Ectodermal cell (in vitro differentiated cells): ENCODE measurements at regions not wholly inside any gene's neighbourhood (a gene's known extent, or its start where the extent isn't known, plus 50 kb on each side); places are given as distances from the start of the nearest gene placed in this dataset.

ENCODE experiments used
- H3K27ac ChIP-seq: 2 replicates; pipeline ENCODE4 v1.7.0; 2013; ENCODE audit warnings: mild to moderate bottlenecking, low read depth, low read length; ENCODE audit not compliant: insufficient read depth, poor library complexity, severe bottlenecking
- H3K27me3 ChIP-seq: 2 replicates; pipeline ENCODE4 v1.7.0; 2013; ENCODE audit warnings: mild to moderate bottlenecking, low read length; ENCODE audit not compliant: insufficient read depth, control insufficient read depth, poor library complexity, severe bottlenecking
- H3K36me3 ChIP-seq: one replicate; pipeline ENCODE4 v1.7.0; 2013; ENCODE audit warnings: low read length; ENCODE audit not compliant: control insufficient read depth, insufficient read depth
- H3K4me1 ChIP-seq: one replicate; pipeline ENCODE4 v1.7.0; 2013; ENCODE audit warnings: low read length; ENCODE audit not compliant: control insufficient read depth, insufficient read depth
- H3K4me3 ChIP-seq: 2 replicates; pipeline ENCODE4 v1.7.0; 2013; ENCODE audit warnings: low read depth, low read length, control low read depth; ENCODE audit not compliant: insufficient read depth
- H3K9me3 ChIP-seq: 2 replicates; pipeline ENCODE4 v1.7.0; 2013; ENCODE audit warnings: mild to moderate bottlenecking, low read length, moderate library complexity; ENCODE audit not compliant: control insufficient read depth
- WGBS, 2 experiments: methylation state at CpG; one replicate each; pipeline ENCODE4 v1.1.7; 2013; ENCODE audit warnings: missing lambda C conversion rate in 2 of 2; 5-methylcytosine and 5-hydroxymethylcytosine counted together

DNA sequence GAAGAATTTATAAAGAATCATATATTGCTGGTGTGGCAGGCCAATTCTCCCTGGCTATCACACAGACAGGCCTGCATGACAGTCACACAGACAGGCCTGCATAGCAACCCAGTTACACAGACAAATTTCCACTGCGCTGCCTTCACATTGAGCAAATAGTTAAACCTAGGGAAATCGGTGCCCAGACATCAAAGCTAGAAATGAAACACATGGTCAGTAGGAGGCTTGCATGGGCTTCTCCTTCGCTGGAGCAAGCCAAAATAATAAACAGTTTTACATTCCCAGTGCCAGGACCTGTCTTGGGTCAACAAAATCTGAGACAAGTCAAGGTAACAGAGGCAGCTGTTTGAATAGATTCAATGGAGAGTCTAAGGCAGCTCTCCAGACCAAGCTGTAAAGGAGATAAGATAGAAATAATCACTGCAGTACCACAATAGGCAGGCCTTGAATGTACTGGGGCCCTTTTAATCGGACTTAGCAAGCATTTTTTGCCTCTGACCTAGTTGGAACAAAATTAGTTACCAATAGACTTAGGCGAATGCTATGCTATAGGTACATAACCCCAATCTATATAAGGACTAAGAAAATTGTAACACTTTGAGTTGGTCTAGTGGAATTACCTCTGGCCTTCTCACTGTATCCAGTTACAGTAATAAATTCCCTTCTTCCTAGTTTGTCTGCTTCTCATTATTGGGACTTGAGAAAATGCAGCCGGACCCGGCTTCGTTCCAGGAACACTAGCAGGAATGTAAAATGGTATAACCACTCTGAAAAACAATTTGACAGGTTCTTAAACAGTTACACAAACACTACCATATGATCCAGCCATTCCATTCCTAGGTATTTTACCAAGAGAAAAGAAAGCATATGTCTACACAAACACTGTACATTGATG is 274.7 kb upstream of the UBE2E2 start:
- Histone ChIP-seq H3K27ac (no peak overlapping the region), H3K4me1 (no peaks in the 10 kb centered on the region), H3K4me3 (no peak overlapping the region), H3K36me3 (no peaks in the 10 kb centered on the region), H3K9me3 (no peaks in the 10 kb centered on the region), H3K27me3 (no peaks in the 10 kb centered on the region)
- WGBS, 2 experiments, result 96% methylated on average over 8 of the region's 8 CpGs

DNA sequence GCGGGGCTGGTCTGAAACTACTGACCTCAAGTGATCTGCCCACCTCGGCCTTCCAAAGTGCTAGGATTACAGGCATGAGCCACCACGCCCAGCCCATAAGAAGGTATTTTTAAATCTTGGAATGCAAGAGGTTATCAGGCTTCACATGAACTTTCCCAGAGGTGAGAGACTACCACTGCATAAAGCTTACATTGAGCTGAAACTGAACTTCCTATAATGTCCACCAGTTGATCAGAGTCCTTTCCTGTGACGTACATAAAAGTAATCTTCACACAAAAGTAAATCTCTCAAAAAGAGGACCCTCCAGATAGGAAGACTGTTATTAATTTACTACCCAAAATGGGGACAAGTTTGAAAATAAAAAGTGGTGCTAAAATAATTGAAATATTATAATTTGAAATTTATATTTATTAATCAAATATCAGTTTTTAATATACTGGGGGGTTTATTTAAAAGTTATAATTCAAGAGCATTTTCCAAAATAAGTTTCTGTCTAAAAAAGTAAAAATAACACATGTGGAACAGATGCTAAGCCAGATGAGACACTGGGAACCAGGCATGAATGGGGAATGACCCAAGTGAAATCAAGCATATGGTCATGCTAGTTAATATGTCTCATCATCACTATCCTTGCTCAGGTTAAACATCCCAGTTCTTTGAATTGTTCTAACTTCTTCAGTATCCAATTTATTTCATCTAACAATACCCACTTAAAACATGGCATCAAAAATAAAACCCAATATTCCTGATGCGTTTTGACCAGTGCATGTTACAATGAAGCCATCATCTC is 269.9 kb upstream of the UBE2E2 start:
- Histone ChIP-seq H3K36me3 (no peaks in the 10 kb centered on the region), H3K9me3 (no peaks in the 10 kb centered on the region), H3K27me3 (no peaks in the 10 kb centered on the region), H3K4me3 (no peak overlapping the region), H3K4me1 (no peaks in the 10 kb centered on the region), H3K27ac (no peak overlapping the region)
- 87 to 90% methylated on average over 5 of the region's 5 CpGs for WGBS, 2 experiments

DNA sequence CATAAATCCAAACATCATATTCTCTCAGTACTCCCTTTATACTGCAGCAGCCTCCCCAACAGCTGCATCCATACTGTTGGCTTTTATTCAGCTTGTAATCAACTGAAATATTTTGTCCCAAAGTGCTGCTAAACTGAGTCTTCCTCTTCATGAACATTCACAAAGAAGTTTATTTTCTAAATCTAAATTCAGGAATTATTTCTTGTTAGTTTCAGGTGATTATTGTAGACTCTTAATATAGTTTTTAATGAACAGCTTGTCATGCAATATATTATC is 269.3 kb upstream of the UBE2E2 start:
- no peaks in the 10 kb centered on the region for H3K9me3 ChIP-seq
- no peaks in the 10 kb centered on the region for H3K36me3 ChIP-seq
- no peak overlapping the region for H3K27ac ChIP-seq
- no peaks in the 10 kb centered on the region for H3K27me3 ChIP-seq
- no peaks in the 10 kb centered on the region for H3K4me1 ChIP-seq
- no peak overlapping the region for H3K4me3 ChIP-seq

DNA sequence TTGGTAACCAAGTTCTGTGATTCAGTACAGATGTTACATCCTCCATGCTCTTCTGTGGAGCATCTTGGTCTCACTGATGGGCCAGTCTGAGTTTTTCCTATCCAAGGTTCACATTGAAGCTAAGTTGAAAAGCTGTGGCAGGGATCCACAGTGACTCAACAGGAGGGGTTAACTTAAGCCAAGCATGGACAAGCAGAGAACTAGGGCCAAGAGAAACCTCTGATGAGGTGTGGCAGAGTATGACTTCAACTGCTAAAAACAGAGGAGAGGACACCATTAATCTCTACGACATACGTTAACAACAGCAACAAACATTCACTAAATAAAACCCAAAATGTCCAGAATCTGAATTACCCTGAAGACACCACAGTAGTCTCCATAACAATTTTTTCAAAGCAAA is 268.1 kb upstream of the UBE2E2 start:
- 86 to 94% methylated on average over 2 of the region's 2 CpGs for WGBS, 2 experiments
- Histone ChIP-seq H3K4me1 (no peaks in the 10 kb centered on the region), H3K36me3 (no peaks in the 10 kb centered on the region), H3K27me3 (no peaks in the 10 kb centered on the region), H3K4me3 (no peak overlapping the region), H3K27ac (no peak overlapping the region), H3K9me3 (no peaks in the 10 kb centered on the region)

DNA sequence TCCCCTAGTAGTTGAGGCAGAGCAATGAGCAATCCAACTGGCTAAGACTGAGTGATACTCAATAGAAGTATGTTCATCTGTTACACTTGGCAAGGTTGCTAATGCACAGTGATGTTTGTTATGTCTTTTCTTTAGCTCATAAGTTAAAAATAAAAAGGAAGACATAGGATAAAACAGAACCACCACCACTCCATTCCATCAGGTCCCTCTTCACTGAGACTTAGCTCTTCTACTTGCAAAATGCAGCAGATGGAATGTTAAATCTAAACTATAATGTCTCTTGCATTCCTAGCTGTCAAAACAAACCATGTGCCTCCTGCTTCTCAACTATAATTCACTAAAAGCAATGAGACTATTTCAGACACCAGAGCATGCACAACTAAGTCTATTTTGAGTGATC is 265.6 kb upstream of the UBE2E2 start:
- Histone ChIP-seq H3K9me3 (no peaks in the 10 kb centered on the region), H3K36me3 (no peaks in the 10 kb centered on the region), H3K27ac (no peak overlapping the region), H3K4me3 (no peak overlapping the region), H3K27me3 (no peaks in the 10 kb centered on the region), H3K4me1 (no peaks in the 10 kb centered on the region)

DNA sequence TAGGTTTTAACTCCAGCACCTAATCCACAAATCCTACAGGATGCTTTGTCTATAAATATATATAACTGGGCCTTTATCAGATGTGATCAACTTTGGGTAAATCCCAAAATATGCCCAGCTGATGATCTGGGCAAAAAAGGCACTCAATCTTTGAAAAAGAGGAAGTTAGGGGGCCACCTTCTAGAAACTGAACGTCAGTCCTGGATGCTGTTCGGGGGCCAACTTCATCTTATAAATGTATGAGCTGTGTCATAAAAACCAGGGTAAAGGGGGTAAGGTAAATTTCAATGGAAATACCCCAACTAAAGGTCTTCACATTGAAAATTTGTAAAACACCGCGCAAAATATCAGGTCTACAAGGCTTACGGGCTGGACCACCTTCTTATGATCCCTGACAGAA is 264.4 kb upstream of the UBE2E2 start:
- Histone ChIP-seq H3K27me3 (no peaks in the 10 kb centered on the region), H3K9me3 (no peaks in the 10 kb centered on the region), H3K4me3 (no peak overlapping the region), H3K27ac (no peak overlapping the region), H3K36me3 (no peaks in the 10 kb centered on the region), H3K4me1 (no peaks in the 10 kb centered on the region)
- 89 to 96% methylated on average over 5 of the region's 5 CpGs for WGBS, 2 experiments

DNA sequence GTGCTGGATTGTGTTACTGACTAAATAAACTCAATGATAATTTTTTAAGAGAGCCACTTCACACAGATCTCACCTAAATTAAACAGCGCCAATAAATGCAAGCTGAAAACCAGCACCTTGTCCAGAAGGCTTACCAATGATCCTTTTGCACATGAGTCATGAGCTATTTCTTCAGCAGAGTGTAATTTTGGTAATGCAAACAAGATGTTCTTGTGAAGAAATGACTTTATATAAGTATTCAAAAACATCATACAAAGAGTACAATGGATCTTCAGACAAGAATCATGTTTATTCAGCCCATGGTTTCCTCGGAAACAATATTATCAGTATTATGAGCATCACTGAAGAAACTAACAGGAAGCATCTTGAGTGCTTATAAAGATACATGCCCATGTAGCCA is 263.8 kb upstream of the UBE2E2 start:
- H3K36me3 ChIP-seq, result no peaks in the 10 kb centered on the region
- no peaks in the 10 kb centered on the region for H3K9me3 ChIP-seq
- 84 to 98% methylated on average over 2 of the region's 2 CpGs for WGBS, 2 experiments
- H3K27ac ChIP-seq, result no peak overlapping the region
- H3K4me1 ChIP-seq, result no peaks in the 10 kb centered on the region
- no peaks in the 10 kb centered on the region for H3K27me3 ChIP-seq
- no peak overlapping the region for H3K4me3 ChIP-seq

DNA sequence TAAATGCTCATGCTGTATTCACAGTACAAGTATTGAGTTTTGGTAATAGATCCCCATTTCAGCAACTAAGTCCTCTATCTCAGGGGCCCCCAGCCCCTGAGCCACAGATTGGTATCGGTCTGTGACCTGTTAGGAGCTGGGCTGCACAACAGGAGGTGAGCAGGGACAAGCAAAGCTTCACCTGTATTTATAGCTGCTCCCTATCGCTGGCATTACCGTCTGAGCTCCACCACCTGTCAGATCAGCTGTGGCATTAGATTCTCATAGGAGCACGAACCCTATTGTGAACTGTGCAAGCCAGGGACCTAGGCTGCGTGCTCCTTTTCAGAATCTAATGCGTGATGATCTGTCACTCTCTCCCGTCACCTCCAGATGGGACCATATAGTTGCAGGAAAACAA is 262.8 kb upstream of the UBE2E2 start:
- no peak overlapping the region for H3K4me3 ChIP-seq
- H3K4me1 ChIP-seq, result no peaks in the 10 kb centered on the region
- no peaks in the 10 kb centered on the region for H3K9me3 ChIP-seq
- no peaks in the 10 kb centered on the region for H3K27me3 ChIP-seq
- H3K27ac ChIP-seq, result no peak overlapping the region
- 84 to 85% methylated on average over 7 of the region's 7 CpGs for WGBS, 2 experiments
- H3K36me3 ChIP-seq, result no peaks in the 10 kb centered on the region

DNA sequence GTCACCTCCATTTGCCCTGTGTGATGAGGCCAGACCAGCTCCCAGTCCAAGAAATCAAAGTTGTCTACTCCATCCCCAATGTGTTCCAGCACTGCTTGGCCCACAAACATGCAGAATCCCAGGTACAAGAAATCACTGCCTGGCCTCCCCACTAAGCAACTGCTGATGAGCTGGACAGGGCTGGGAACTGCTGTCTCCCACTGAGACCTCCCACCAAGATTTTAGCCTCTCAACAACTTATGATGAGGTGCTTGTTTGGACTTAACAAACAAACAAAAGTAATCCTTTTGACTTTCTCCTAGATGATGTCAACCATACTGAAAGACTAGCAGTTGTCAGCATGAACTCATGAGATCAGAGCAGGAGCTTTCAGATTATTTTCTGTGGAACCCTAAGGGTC is 260.1 kb upstream of the UBE2E2 start:
- H3K9me3 ChIP-seq, result no peaks in the 10 kb centered on the region
- no peaks in the 10 kb centered on the region for H3K4me1 ChIP-seq
- H3K4me3 ChIP-seq, result no peak overlapping the region
- H3K27ac ChIP-seq, result no peak overlapping the region
- H3K27me3 ChIP-seq, result no peaks in the 10 kb centered on the region
- no peaks in the 10 kb centered on the region for H3K36me3 ChIP-seq

DNA sequence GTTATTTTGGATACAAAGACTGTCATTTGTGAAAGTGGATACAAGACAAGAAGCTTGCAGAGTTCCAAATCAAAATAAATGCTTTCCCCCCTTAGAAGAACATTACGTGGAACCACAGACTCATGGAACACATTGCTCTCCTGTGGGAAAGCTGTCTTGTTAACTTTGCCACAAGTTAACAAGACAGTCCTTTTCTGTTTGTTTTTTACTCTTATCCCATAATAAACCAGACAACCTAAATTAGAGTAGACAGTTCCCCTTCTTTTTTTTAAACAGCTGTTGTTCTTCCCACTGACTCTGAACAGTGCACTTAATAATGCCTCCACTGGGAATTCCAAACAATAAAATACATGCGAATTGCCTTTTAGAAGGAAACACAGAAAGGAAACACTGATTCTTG is 255.3 kb upstream of the UBE2E2 start:
- no peaks in the 10 kb centered on the region for H3K4me1 ChIP-seq
- 95 to 99% methylated on average over 2 of the region's 2 CpGs for WGBS, 2 experiments
- no peaks in the 10 kb centered on the region for H3K27me3 ChIP-seq
- H3K4me3 ChIP-seq, result no peak overlapping the region
- H3K27ac ChIP-seq, result no peak overlapping the region
- H3K36me3 ChIP-seq, result no peaks in the 10 kb centered on the region
- H3K9me3 ChIP-seq, result no peaks in the 10 kb centered on the region
